ENCODE measurements at regions not wholly inside any gene's neighbourhood (a gene's known extent, or its start where the extent isn't known, plus 50 kb on each side); places are given as distances from the start of the nearest gene placed in this dataset.

- Histone ChIP-seq H3K27ac (ENCODE audit: low read depth, low read length) (no peak overlapping the region), H3K4me2 (ENCODE audit: low read length) (peak overlapping the region; percentile 23), H3K9me2 (replicated peaks; ENCODE audit: control insufficient read depth, low read length) (no peaks in the 10 kb centered on the region), H3F3A (ENCODE audit: control insufficient read depth, insufficient read depth) (peaks cover 11% of the 10 kb centered on the region), H3K36me3 (ENCODE audit: control insufficient read depth, low read length) (peaks cover 11% of the 10 kb centered on the region; the same call in 1 of the 2 replicates), H4K20me1 (ENCODE audit: control insufficient read depth, insufficient read depth, low read depth, low read length) (no peaks in the 10 kb centered on the region), H3K27me3 (ENCODE audit: control insufficient read depth, low read length) (no peaks in the 10 kb centered on the region), H3K4me1 (ENCODE audit: control insufficient read depth, low read length) (peaks cover 50% of the 10 kb centered on the region), H3K9me3 (ENCODE audit: control insufficient read depth, insufficient read depth, low read length) (no peaks in the 10 kb centered on the region), H3K4me3 (ENCODE audit: low read length) (no peak overlapping the region; the same call in 1 of the 2 replicates), H3K79me2 (ENCODE audit: control insufficient read depth, low read length) (no peaks in the 10 kb centered on the region)
- TF ChIP-seq EZH2phosphoT487 (IDR thresholded peaks at IDR 0.05; ENCODE audit: borderline replicate concordance, low read length) (no peak), CTCF (IDR thresholded peaks at IDR 0.05; ENCODE audit: low read depth, low read length, poor library complexity, severe bottlenecking) (no peak)
Observed at GRCh38 chr12:90098132-90098779, 389.6 kb upstream of the ATP2B1 start.

GRCh38 chr12:90091809-90092208 lies 383.2 kb upstream of the ATP2B1 start:
- TF ChIP-seq EZH2phosphoT487 (IDR thresholded peaks at IDR 0.05; ENCODE audit: borderline replicate concordance, low read length) = no peak
- TF ChIP-seq CTCF (IDR thresholded peaks at IDR 0.05; ENCODE audit: low read depth, low read length, poor library complexity, severe bottlenecking) = no peak
- Histone ChIP-seq H3K36me3 (ENCODE audit: control insufficient read depth, low read length) (peaks cover 7% of the 10 kb centered on the region), H3K79me2 (ENCODE audit: control insufficient read depth, low read length) (no peaks in the 10 kb centered on the region), H3K27ac (ENCODE audit: low read depth, low read length) (no peak overlapping the region), H3K9me2 (replicated peaks; ENCODE audit: control insufficient read depth, low read length) (no peaks in the 10 kb centered on the region), H3K4me3 (ENCODE audit: low read length) (no peak overlapping the region), H4K20me1 (ENCODE audit: control insufficient read depth, insufficient read depth, low read depth, low read length) (no peaks in the 10 kb centered on the region), H3K27me3 (ENCODE audit: control insufficient read depth, low read length) (no peaks in the 10 kb centered on the region), H3K4me1 (ENCODE audit: control insufficient read depth, low read length) (peaks cover 31% of the 10 kb centered on the region), H3F3A (ENCODE audit: control insufficient read depth, insufficient read depth) (peaks cover 27% of the 10 kb centered on the region), H3K4me2 (ENCODE audit: low read length) (no peak overlapping the region), H3K9me3 (ENCODE audit: control insufficient read depth, insufficient read depth, low read length) (peaks cover 8% of the 10 kb centered on the region; the same call in 1 of the 2 replicates)

DNA sequence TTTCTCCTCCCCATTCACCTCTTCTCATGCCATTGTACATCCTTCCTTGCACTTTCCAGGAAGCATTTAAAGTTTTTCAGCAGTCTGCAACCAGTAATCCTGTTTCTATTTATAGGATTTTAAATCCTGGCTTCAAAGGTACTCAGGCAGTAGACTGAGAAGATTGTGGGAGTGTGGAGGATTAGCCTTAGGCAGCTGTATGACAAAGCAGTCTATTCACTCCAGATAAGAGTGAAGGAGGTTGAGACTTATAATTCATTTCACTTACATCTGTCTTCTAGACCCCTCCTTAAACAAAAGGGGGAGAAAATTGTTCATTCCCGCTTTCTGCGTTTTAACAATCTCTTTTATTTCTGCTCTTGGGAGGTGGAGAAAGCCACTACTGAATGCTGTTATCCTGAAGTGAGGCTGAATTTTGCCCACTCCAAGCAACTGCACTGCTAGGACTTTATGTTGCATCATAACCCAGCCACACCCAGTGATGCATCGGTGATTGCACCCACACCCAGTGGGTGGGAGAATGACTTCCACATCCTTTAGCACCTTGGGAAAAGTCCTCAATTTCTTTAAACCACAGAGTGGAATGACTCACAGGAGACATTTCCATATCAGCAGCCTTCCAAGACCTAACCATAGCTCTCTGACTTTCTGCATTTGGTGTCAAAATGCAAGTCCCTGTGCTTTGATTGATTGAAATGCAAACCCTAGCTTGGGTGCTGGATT lies 382.5 kb upstream of the ATP2B1 start:
- H3K9me3 ChIP-seq (ENCODE audit: control insufficient read depth, insufficient read depth, low read length) = peaks cover 8% of the 10 kb centered on the region; the same call in 1 of the 2 replicates
- peaks cover 39% of the 10 kb centered on the region for H3K4me1 ChIP-seq (ENCODE audit: control insufficient read depth, low read length)
- peak overlapping the region; percentile 21 for H3K27ac ChIP-seq (ENCODE audit: low read depth, low read length)
- H3K9me2 ChIP-seq (replicated peaks; ENCODE audit: control insufficient read depth, low read length) = no peaks in the 10 kb centered on the region
- peaks cover 27% of the 10 kb centered on the region for H3F3A ChIP-seq (ENCODE audit: control insufficient read depth, insufficient read depth)
- H3K27me3 ChIP-seq (ENCODE audit: control insufficient read depth, low read length) = no peaks in the 10 kb centered on the region
- peaks cover 11% of the 10 kb centered on the region for H3K36me3 ChIP-seq (ENCODE audit: control insufficient read depth, low read length)
- no peak overlapping the region for H3K4me2 ChIP-seq (ENCODE audit: low read length)
- H4K20me1 ChIP-seq (ENCODE audit: control insufficient read depth, insufficient read depth, low read depth, low read length) = no peaks in the 10 kb centered on the region
- H3K79me2 ChIP-seq (ENCODE audit: control insufficient read depth, low read length) = no peaks in the 10 kb centered on the region
- H3K4me3 ChIP-seq (ENCODE audit: low read length) = no peak overlapping the region
- TF ChIP-seq EZH2phosphoT487 (IDR thresholded peaks at IDR 0.05; ENCODE audit: borderline replicate concordance, low read length) (no peak), CTCF (IDR thresholded peaks at IDR 0.05; ENCODE audit: low read depth, low read length, poor library complexity, severe bottlenecking) (no peak)
